ENCODE measurements at regions not wholly inside any gene's neighbourhood (a gene's known extent, or its start where the extent isn't known, plus 50 kb on each side); places are given as distances from the start of the nearest gene placed in this dataset.
"Not testable (repeated sequence)": the region's sequence is repeated elsewhere in the genome, so short reads cannot be mapped to it uniquely, and the experiment has no call there.

DNA sequence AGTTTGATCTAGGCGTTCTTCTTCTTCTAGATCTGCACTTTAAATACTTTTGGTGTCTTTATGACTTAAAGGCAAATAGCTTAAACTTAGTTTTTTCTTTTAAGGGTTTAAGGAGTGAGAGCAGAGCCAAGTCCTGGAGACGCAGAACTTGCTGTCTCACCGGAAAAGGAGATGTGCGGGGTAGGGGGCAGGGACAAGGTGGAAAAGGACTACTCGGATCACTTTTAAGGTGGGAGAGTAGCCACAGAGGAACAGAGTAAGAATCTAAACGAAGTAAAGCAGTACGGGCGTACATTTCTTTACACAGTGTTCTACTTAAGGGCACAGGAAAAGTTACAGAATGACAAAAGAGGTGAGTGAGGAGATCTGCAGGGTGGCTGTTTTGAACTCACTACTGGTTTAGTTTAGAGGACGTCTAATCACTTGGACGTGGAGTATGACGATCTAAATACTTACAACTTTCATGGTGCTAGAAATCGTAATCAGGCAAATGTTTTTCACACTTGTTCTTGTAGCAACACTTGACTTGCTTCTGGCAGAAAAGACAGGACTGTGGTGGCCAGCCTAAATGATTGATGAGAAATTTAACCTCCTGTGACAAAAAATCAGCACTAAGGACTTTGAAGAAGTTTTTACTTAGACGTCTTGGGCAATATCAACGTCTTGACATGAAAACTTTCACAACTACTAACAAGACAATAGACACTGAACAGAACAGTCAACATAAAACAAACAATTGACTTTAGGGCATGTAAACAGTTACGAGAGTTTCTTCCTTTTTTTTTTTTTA is 127.0 kb downstream of the ART5 start:
- DNase-seq (ENCODE audit: extremely low read depth, low read depth) = not testable (repeated sequence)

DNA sequence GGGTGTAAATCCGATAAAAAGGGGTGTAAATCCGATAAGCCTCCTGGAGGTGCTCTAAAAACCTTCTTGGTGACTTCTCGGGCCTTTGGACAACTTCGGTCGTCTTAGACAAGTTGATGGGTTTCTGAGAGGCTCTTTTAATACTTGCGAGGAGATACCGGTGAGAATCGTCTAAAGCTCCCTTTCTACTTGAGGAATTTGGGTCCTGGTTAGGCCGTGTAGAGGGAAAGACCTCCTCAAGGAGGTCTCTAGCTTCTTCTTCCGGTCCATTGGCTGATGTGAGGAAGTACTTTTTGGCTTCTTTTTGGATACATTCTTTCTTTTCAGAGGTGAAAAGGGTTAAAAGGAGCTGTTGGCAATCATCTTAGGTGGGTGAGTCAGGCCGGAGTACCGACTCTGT is 128.5 kb downstream of the ART5 start:
- not testable (repeated sequence) for DNase-seq (ENCODE audit: extremely low read depth, low read depth)

DNA sequence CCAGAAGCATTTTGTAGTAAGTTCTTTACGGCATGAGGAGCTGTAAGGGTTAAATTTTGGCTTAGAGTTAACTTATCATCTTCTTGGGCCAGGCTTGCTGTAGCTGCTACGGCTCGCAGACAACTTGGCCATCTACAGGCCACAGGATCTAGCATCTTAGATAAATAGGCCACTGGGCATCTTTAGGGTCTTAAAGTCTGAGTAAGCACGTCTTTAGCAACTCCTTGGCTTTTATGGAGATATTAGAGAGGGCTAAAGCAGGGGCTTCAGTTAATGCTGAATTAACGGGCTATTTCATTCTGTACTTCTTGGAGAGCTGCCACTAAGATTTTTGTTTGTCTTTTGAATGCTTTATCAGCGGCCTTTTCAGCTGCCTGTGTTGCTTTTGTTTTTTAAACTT is 129.0 kb downstream of the ART5 start:
- DNase-seq (ENCODE audit: extremely low read depth, low read depth) = not testable (repeated sequence)

DNA sequence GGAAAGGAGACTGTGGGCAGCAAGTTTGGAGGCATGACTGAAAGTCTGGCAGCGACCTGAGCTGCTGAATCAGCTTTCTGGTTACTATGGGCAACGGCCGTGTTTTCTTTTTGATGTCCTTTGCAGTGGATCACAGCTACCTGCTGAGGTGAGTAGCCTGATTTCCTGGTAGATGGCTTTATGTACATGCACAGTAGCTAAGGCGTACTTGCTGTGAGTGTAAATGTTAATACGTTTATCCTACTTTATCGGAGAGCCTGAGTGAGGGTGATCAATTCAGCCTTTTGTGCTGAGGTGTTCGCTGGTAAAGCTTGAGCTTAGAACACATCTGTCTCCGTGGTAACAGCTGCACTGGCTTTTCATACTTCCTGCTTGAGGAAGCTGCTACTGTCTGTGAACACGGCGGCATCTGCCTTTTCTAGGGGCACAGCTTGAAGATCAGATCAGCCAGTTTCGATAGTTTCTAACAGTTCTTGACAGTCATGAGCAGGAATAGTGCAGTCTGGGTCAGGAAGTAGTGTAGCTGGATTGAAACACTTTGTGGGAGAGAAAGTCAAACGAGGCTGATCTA is 129.6 kb downstream of the ART5 start:
- not testable (repeated sequence) for DNase-seq (ENCODE audit: extremely low read depth, low read depth)

DNA sequence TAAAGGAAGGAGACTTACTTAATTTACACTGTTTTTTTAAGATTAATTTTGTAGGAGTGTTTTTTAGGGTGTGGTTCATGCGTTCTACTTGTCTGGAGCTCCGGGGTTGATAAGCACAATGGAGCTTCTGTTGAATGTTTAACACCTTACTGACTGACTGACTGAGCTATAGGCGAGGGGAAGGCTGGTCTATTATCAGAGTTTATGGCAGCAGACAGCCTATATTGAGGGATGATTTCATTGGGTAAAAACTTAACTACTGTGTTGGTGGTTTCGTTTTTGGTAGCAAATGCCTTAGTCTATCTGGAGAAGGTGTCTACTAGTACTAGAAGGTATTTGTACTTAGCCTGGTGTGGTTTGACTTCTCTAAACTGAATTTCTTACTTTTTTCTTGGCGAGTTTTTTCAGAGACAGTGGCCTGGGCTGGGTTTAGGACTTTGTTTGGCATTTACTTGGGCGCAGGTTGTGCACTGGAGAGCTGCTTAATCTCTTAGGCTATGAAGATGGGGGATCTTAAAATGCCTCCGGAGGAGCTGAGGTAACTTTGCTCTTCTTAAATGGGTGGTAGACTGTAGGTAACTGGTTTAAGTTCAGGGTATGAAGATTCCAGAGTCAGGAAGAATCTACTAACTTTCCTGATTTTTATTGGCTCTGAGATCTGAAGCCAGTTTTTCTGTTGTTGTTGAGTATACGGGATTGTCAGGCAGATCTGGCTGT is 130.2 kb downstream of the ART5 start:
- not testable (repeated sequence) for DNase-seq (ENCODE audit: extremely low read depth, low read depth)

DNA sequence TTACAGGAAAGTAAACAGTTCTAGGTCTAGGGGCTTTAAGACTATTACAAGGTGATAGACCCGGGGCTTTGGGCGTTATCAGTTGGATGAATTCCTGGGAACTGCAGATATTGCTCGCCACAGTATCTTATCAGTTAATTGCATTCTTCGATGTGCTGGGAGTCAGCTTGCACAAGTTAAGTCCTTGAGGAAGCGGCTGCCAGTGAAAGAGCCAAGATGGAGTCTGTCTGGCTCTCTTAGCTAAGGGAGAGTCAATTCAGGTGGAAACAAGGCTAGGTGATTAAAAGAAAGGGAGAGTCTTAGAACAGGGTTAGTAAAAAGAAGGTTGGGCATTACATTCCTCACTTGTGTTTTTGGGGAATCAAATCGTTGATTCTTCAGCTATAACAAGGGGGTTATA is 130.6 kb upstream of the ZNF195 start:
- DNase-seq (ENCODE audit: extremely low read depth, low read depth) = not testable (repeated sequence)

DNA sequence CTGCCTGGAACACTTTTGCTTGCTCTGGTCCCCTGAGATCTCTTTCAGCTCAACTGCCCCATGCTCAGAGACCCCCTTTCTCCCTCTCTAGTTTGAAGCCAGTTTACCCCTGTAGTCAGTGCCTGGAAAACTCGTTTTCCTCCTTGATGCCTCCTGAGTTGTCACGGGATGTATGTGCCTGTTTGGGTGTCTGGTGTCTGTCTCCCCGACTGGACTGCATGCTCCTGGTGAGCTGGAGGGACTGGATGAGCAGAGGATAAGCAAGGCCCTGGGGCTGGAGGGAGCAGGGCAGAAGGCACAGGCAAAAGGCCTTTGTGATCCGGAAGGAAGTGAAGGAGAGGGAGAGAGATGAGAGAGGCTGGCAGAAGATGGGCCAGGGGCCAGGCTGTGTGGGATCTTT is 120.3 kb upstream of the ZNF195 start:
- DNase-seq (ENCODE audit: extremely low read depth, low read depth) = not testable (repeated sequence)

DNA sequence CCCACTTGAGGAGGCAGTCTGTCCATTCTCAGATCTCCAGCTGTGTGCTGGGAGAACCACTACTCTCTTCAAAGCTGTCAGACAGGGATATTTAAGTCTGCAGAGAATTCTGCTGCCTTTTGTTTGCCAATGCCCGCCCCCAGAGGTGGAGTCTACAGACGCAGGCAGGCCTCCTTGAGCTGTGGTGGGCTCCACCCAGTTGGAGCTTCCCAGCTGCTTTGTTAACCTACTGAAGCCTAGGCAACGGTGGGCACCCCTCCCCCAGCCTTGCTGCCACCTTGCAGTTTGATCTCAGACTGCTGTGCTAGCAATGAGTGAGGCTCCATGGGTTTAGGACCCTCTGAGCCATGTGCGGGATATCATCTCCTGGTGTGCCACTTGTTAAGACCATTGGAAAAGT is 119.4 kb upstream of the ZNF195 start:
- DNase-seq (ENCODE audit: extremely low read depth, low read depth) = not testable (repeated sequence)

DNA sequence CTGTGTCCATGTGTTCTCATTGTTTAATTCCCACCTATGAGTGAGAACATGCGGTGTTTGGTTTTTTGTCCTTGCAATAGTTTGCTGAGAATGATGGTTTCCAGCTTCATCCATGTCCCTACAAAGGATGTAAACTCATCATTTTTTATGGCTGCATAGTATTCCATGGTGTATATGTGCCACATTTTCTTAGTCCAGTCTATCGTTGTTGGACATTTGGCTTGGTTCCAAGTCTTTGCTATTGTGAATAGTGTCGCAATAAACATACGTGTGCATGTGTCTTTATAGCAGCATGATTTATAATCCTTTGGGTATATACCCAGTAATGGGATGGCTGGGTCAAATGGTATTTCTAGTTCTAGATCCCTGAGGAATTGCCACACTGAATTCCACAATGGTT is 114.2 kb upstream of the ZNF195 start:
- DNase-seq (ENCODE audit: extremely low read depth, low read depth) = not testable (repeated sequence)

DNA sequence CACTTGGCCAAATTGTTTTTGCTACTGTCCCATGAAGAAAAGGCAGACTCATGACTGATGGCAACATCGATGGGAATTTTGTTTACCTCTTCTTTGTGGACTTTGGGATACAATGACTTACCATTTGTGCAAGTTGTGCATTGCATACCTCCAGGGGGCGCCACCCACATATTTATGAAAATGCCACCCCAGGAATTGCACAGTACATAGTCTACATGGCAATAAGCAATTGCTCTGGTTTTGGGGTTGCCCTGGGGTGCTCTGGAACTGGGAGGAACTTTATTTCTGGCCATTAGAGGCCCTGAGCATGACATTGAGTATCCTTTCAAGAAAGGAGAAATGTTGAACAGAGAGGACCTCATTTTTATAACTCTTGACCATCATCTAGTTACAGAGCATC is 109.1 kb upstream of the ZNF195 start:
- not testable (repeated sequence) for DNase-seq (ENCODE audit: extremely low read depth, low read depth)

DNA sequence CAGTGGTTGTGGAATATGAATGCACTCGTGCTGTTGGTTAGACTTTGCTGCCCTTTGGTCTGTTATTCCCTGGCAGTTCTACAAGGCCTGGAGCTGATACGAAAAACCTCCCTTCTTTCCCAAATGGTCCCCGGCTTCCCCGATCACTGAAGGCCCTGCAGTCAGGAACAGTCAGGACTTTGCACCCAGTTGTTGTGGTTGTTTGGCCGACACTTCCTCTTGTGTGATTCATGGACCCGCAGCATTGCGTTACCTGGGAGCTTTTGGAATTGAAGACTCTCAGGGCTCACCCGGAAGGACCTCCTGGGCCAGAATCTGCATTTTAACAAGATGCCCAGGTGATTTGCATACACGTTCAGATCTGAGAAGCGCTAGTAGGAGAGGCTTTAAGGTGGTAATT is 106.8 kb upstream of the ZNF195 start:
- DNase-seq (ENCODE audit: extremely low read depth, low read depth) = not testable (repeated sequence)

DNA sequence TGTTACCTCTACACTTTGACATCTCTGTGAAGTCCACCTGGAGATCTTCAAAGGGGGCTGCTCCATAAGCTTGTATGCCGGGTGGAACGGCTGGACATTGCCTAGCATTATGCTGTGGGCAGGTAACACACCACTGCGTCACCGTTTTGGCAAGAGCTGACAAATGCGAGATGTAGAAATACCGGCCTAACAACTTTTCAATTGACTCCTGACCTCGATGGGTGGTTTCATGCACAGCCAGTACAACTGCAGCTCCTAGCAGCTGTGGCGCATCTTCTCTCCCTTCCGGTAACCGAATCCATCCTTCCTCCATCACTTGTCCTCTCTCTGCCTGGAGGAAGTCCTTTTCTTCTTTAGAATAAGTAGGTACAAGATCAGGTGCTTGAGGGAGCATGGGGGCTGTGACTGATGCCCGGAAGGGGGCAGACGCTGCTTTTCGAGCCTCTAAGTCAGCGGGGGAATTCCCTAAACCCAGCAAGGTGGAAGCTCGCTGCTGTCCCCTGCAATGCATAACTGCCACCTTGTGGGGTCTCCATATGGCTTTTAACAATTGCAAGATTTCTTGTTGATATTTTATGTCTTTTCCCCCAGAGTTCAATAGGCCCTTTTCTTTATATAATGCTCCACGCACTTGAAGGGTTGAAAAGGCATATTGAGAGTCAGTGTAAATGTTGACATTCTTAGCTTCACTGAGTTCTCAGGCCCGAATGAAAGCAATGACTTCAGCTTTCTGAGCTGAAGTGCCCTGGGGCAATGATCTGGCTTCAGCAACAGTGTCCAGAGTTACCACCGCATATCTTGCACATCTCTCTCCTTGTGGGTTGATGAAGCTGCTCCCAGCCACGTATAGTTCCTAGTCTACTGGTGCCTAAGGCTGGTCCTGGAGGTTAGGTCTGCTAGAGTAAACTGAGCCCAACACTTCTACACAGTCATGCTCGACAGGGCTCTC is 98.3 kb upstream of the ZNF195 start:
- not testable (repeated sequence) for DNase-seq (ENCODE audit: extremely low read depth, low read depth)

DNA sequence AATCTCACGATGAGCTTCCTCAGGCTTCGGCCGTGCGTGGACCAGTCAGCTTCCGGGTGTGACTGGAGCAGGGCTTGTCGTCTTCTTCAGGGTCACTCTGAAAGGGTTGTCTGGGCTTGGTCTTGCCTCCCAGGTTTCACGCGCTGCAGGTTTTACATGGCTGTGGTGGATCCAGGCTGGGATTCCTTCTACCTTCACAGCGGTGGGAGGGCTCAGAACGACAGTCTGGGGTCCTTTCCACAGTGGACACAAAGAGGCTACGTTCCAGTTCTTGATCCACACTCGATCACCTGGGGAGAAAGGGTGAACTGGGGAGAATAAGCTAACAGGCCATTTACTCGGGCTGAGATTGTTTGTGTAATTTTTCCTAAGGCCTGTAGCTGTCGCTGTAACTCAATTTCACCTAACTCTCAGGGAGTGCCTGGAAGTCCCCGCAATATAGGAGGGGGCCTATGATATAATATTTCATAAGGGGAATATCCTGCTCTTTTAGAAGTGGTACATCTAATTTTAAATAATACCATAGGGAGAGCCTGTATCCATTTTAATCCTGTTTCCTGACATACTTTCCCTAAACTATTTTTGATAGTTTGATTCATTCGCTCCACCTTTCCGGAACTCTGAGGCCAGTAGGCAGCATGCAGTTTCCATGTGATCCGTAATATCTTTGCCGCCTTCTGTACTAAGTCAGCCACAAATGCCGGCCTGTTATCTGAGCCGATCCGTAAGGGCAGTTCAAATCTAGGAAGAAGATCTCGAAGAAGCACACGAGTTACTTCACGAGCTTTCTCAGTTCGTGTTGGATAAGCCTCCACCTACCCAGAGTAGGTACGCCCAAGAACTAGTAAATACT is 97.4 kb upstream of the ZNF195 start:
- DNase-seq (ENCODE audit: extremely low read depth, low read depth) = not testable (repeated sequence)

DNA sequence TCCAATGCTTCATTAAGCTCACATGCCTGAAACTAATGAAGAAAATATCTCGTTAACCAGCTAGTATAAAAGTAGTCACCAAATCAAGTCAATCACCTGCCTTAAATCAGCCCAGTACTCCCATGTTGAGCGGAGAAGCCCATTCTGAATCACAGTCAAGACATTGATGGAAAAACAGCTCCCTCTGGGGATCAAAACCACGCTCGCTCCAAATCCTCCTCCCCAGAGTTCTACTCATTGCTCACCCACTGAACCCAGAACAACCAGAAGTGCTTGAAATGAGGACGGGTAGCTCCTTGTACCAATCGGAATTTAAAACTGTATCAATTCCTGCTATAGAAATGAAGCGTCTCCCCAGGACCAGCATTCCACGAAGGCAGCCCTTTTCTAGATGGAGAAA is 90.0 kb upstream of the ZNF195 start:
- not testable (repeated sequence) for DNase-seq (ENCODE audit: extremely low read depth, low read depth)

DNA sequence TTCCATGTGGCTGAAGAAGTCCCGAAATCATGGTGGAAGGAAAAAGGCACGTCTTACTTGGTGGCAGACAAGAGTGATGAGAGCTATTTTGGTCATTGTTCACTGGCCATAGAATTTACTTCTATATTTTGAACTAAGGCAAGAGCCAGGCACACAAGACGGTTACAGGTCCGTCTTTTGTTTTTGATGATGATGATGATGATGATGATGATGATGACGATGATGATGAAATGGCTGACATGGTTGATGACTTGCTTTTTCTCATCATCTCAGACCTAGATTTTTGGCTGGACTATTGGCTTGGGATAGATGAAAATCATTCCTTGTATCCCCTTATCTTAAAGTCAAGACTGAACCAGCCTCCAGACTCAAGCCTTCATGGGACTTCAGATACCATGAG is 88.7 kb upstream of the ZNF195 start:
- not testable (repeated sequence) for DNase-seq (ENCODE audit: extremely low read depth, low read depth)

DNA sequence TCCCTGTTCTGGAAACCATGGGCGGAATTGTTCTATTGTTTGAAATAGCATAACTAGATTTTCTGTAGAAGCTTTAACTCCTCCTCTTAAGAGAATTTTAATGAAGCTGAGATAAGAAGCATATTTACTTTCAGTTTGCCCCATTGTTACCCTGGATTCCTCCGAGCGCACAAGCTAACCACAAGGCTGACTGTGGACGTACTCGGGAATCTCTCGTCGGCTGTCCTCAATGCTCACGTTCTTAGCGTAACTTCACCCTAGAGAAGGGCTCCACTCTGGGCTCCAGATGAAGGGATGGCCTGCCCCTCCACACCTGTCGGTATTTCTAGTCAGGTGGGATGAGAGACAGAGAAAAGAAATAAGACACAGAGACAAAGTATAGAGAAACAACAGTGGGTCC is 76.7 kb upstream of the ZNF195 start:
- DNase-seq (ENCODE audit: extremely low read depth, low read depth) = not testable (repeated sequence)

DNA sequence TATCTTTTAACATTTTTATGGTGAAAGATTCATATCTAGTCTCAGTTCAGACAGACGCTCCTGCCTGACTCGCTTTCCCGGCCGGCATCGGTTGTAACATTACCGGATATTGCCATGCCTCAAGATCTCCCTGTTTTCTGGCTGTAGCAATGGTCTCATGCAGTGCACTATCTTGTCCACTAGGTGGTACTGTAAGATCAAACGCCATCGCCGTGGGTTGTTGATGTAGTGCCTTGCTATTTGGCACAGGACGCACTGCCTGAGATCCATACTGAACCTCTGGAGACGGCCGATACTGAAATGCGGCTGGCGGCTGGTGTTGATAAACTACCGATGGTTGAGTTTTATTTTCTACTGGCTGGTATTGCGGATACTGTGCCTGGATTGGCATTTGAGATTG is 75.9 kb upstream of the ZNF195 start:
- peak; percentile 27 for DNase-seq (ENCODE audit: extremely low read depth, low read depth)

DNA sequence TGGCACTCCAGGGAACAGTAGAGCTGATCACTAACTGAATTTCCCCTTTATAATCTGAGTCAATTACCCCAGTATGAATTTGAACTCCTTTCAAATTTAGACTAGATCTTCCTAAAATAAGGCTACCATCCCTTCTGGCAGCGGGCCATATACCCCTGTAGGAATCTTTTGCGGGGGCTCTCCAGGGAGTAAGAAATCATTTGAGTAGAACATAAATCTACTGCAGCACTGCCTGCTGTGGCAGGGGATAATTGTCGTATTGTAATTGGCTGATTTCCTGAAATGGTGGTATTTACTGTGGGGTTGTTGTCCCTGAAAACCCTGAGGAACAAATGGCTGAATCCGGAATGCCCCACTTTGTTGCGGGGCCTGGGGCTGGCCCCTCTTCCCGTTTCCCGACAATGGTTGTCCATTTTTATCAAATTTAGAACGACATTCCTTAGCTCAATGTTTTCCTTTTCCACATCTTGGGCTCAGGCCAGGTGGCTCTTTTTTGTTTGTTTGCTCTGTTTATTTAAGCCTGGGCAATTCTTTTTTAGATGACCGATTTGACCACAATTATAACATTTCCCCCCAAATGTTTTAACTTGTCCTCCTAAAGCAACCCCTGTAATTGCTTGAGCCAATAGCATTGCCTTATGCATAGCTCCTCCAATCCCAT is 74.8 kb upstream of the ZNF195 start:
- DNase-seq (ENCODE audit: extremely low read depth, low read depth) = not testable (repeated sequence)

DNA sequence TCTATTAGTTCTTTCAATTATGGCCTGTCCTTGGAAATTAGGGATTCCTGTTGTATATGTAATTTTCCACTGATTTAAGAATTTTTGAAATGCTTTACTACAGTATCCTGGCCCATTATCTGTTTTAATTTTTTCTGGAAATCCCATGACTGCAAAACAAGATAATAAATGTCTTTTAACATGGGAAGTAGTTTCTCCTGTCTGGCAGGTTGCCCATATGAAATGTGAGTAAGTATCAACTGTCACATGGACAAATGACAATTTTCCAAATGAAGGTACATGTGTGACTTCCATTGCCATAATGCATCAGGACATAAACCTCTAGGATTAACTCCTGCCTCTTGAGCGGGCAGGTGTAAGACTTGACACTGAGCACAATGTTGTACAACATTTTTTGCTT is 71.9 kb upstream of the ZNF195 start:
- DNase-seq (ENCODE audit: extremely low read depth, low read depth) = not testable (repeated sequence)

Measured in NCI-H460 (cell line).